Endothelial cell (in vitro differentiated cells): ENCODE measurements at regions not wholly inside any gene's neighbourhood (a gene's known extent, or its start where the extent isn't known, plus 50 kb on each side); places are given as distances from the start of the nearest gene placed in this dataset.

Experiments used
- DNase-seq: peaks from one replicate; pipeline ENCODE4 v3.0.0; 2021; ENCODE audit warnings: low spot score
- H3K27ac Mint-ChIP-seq: one replicate; pipeline ENCODE4 v1.8.0; 2021; ENCODE audit warnings: mixed read lengths, inconsistent platforms; ENCODE audit not compliant: unreplicated experiment
- H3K27me3 Mint-ChIP-seq: one replicate; pipeline ENCODE4 v1.8.0; 2021; ENCODE audit warnings: mild to moderate bottlenecking, moderate library complexity, mixed read lengths, inconsistent platforms; ENCODE audit not compliant: unreplicated experiment
- H3K36me3 Mint-ChIP-seq: one replicate; pipeline ENCODE4 v1.8.0; 2021; ENCODE audit warnings: mild to moderate bottlenecking, low read depth, mixed read lengths, inconsistent platforms; ENCODE audit not compliant: unreplicated experiment
- H3K4me1 Mint-ChIP-seq: one replicate; pipeline ENCODE4 v1.8.0; 2021; ENCODE audit warnings: mild to moderate bottlenecking, mixed read lengths, inconsistent platforms; ENCODE audit not compliant: unreplicated experiment
- H3K4me3 Mint-ChIP-seq: one replicate; pipeline ENCODE4 v1.8.0; 2021; ENCODE audit warnings: mild to moderate bottlenecking, mixed read lengths, inconsistent platforms; ENCODE audit not compliant: unreplicated experiment
- H3K9me3 Mint-ChIP-seq: one replicate; pipeline ENCODE4 v1.8.0; 2021; ENCODE audit warnings: mixed read lengths, inconsistent platforms; ENCODE audit not compliant: unreplicated experiment
- TF ChIP-seq, protein P1 (sequence below): fragments of 200-600 bp; sonication (generic); IDR thresholded peaks from one replicate; pipeline ENCODE4 v1.5.0; 2021; ENCODE audit warnings: antibody characterized with exemption; ENCODE audit not compliant: unreplicated experiment

DNA sequence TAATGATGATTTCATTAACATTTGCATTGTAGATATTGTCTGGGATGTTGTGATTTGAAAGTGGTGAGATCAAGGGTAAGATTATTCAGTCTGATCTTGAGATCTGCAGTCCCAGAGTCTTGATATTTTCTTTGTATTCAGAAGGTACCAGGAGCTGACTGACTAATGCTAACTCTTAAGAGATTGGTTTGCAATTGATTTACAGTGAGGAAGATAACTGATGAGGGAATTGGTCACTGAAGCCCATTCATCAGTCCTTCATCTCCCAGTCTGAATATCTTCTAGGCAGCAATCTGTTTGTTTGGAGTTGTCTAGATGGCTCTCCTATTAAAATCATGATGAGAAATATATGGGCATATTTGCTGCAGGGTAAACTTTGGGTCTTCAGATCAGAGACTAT lies 473.7 kb downstream of the ARL4A start:
- Mint-ChIP-seq H3K9me3 (no peaks in the 10 kb centered on the region), H3K27ac (no peak overlapping the region), H3K36me3 (no peaks in the 10 kb centered on the region), H3K4me3 (no peak overlapping the region), H3K27me3 (no peaks in the 10 kb centered on the region), H3K4me1 (peaks cover 12% of the 10 kb centered on the region)
- DNase-seq, result no peak
- TF ChIP-seq, protein P1, sequence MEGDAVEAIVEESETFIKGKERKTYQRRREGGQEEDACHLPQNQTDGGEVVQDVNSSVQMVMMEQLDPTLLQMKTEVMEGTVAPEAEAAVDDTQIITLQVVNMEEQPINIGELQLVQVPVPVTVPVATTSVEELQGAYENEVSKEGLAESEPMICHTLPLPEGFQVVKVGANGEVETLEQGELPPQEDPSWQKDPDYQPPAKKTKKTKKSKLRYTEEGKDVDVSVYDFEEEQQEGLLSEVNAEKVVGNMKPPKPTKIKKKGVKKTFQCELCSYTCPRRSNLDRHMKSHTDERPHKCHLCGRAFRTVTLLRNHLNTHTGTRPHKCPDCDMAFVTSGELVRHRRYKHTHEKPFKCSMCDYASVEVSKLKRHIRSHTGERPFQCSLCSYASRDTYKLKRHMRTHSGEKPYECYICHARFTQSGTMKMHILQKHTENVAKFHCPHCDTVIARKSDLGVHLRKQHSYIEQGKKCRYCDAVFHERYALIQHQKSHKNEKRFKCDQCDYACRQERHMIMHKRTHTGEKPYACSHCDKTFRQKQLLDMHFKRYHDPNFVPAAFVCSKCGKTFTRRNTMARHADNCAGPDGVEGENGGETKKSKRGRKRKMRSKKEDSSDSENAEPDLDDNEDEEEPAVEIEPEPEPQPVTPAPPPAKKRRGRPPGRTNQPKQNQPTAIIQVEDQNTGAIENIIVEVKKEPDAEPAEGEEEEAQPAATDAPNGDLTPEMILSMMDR, result no peak

DNA sequence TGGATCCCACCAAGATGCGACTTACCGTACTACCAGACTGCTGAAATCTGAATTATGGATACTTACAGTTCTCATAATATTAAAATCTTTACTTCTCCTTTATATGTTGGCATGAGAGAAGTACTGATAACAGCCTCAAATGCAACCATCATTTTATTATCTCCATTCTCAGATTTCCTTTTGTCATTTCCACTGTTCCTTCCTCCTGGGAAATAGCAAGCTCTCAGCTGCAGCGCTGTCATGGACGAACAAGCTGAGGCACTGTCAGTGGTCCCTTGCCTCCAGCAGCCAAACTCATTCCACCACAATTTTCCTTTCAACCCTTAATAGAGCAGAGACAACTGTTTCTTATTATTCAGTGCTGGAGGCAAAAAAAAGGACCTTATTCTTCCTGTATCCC lies 478.4 kb downstream of the ARL4A start:
- Mint-ChIP-seq H3K27me3 (no peaks in the 10 kb centered on the region), H3K36me3 (peaks cover 4% of the 10 kb centered on the region), H3K4me1 (peaks cover 18% of the 10 kb centered on the region), H3K27ac (peak overlapping the region; percentile 87), H3K4me3 (no peak overlapping the region), H3K9me3 (no peaks in the 10 kb centered on the region)
- TF ChIP-seq, protein P1, result no peak
- DNase-seq, result peak; percentile 27

DNA sequence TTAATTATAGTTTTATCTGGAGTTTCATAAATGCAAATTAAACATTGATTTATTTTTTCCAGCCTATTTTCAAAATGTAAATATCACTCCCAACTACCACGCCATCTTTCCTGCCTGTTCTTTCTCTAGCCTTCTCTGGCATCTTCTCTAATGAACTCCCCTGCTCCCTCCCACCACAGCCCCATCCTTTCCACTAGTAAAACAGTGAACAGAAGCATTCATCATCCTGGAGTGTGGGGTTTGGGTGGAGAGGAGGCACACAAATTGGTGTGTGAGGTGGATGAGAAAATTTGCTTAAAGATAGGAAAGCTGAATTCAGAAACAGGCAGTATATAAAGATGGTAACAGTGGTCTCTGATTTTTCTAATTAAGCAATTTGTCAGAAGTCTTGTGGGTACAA lies 479.4 kb downstream of the ARL4A start:
- TF ChIP-seq, protein P1, result no peak
- no peak for DNase-seq
- H3K36me3 Mint-ChIP-seq, result peaks cover 4% of the 10 kb centered on the region
- H3K27ac Mint-ChIP-seq, result no peak overlapping the region
- H3K9me3 Mint-ChIP-seq, result no peaks in the 10 kb centered on the region
- H3K4me3 Mint-ChIP-seq, result no peak overlapping the region
- H3K27me3 Mint-ChIP-seq, result no peaks in the 10 kb centered on the region
- H3K4me1 Mint-ChIP-seq, result peaks cover 18% of the 10 kb centered on the region

DNA sequence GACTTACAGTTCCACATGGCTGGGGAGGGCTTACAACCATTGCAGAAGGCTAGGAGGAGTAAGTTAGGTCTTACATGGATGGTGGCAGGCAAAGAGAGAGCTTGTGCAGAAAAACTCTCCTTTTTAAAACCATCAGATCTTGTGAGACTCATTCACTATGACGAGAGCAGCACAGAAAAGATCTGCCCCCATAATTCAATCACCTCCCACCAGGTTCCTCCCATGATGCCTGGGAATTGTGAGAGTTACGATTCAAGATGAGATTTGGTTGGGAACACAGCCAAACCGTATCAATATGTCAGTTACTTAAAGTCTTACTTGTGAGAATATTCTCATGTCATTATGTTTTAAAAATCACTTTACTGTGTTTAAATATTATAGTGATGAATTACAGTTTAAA lies 481.9 kb downstream of the ARL4A start:
- Mint-ChIP-seq H3K27me3 (no peaks in the 10 kb centered on the region), H3K4me1 (peaks cover 18% of the 10 kb centered on the region), H3K4me3 (no peak overlapping the region), H3K36me3 (peaks cover 4% of the 10 kb centered on the region), H3K9me3 (no peaks in the 10 kb centered on the region), H3K27ac (no peak overlapping the region)
- TF ChIP-seq, protein P1, result no peak
- DNase-seq, result no peak

DNA sequence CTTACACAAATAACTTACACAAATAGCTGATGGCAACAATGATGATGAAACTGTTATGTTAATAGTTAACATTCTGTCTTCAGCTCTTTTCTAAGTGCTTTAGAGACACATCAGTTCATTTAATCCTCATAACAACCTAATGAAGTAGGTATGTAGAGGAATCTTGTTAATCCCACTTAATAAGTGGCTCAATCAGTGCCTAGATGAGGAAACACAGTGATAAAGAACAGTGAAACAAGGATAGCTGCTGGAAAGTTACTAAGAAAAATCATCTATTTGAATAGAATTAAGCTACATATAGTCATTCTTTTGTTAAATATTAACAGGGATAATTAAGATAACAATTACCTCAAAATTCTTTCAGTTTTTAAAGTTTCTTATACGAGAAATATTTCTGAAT lies 487.6 kb downstream of the ARL4A start:
- H3K9me3 Mint-ChIP-seq, result no peaks in the 10 kb centered on the region
- no peak overlapping the region for H3K4me3 Mint-ChIP-seq
- H3K27ac Mint-ChIP-seq, result no peak overlapping the region
- no peaks in the 10 kb centered on the region for H3K27me3 Mint-ChIP-seq
- H3K36me3 Mint-ChIP-seq, result no peaks in the 10 kb centered on the region
- no peaks in the 10 kb centered on the region for H3K4me1 Mint-ChIP-seq
- no peak for DNase-seq
- TF ChIP-seq, protein P1, result no peak
